Endothelial cell of umbilical vein (primary cell): ENCODE measurements at regions not wholly inside any gene's neighbourhood (a gene's known extent, or its start where the extent isn't known, plus 50 kb on each side); places are given as distances from the start of the nearest gene placed in this dataset.

Experiments used
- BruUV-seq: library from RNA; stranded (reverse); fragments of 400-500 nt; replicated peaks from 2 replicates; lab custom pipeline; 2021; lab: Mats Ljungman, UMichigan
- CTCF ChIA-PET: fragments of 300-600, 350-600 bp; sonication (Branson Sonifier 250); formaldehyde crosslinking; loops from one replicate; lab custom pipeline; 2021; ENCODE audit warnings: antibody characterized with exemption, inconsistent platforms; lab: Charles Lee
- POLR2A ChIA-PET: fragments of 300-600, 350-600 bp; sonication (Branson Sonifier 250); formaldehyde crosslinking; loops from one replicate; lab custom pipeline; 2021; ENCODE audit warnings: antibody characterized with exemption, inconsistent platforms; lab: Charles Lee
- DNase-seq: peaks from one replicate; pipeline ENCODE4 v3.0.0-alpha.2; 2011; ENCODE audit warnings: low read depth, low spot score
- FAIRE-seq: peaks from 2 replicates; lab custom pipeline; 2011; peaks lifted over from hg19 to GRCh38; lab: Jason Lieb, UNC
- H2AFZ ChIP-seq: 2 replicates; pipeline ENCODE4 v1.6.0; 2012; ENCODE audit warnings: low read depth, low read length, control low read depth, inconsistent platforms
- H3K27ac ChIP-seq: 2 replicates; pipeline ENCODE4 v1.5.1; 2011; ENCODE audit warnings: low read depth, mild to moderate bottlenecking, control low read depth, low read length, moderate library complexity; ENCODE audit not compliant: insufficient read depth
- H3K27me3 ChIP-seq, 2 experiments: 2 replicates each; pipeline versions ENCODE4 v1.6.0 to v1.6.1; 2011; ENCODE audit warnings: low read length in 2 of 2, mixed read lengths in 1 of 2; ENCODE audit not compliant: control insufficient read depth in 2 of 2, insufficient read depth in 2 of 2
- H3K36me3 ChIP-seq, 2 experiments: 2 replicates in 1 of 2; 3 replicates in 1 of 2; pipeline ENCODE4 v1.5.1; 2011; ENCODE audit warnings: low read length in 2 of 2, mild to moderate bottlenecking in 1 of 2, moderate library complexity in 1 of 2; ENCODE audit not compliant: control insufficient read depth in 2 of 2, insufficient read depth in 2 of 2; ENCODE audit errors: extremely low read depth in 1 of 2
- H3K4me1 ChIP-seq: 3 replicates; pipeline ENCODE4 v1.5.1; 2011; ENCODE audit warnings: mild to moderate bottlenecking, low read length; ENCODE audit not compliant: control insufficient read depth, insufficient read depth; ENCODE audit errors: extremely low read depth
- H3K4me2 ChIP-seq: 2 replicates; pipeline ENCODE4 v1.6.1; 2011; ENCODE audit warnings: low read length, control low read depth, mixed read lengths; ENCODE audit not compliant: insufficient read depth
- H3K4me3 ChIP-seq, 3 experiments: fragments of 200-600 bp in 1 of 3; sonication (generic), shearing (Covaris generic) in 1 of 3; replicated peaks in 1 of 3; 2 replicates each; pipeline ENCODE4 v1.5.1; 2011 to 2016; ENCODE audit warnings: control low read depth in 3 of 3, low read length in 3 of 3, mild to moderate bottlenecking in 2 of 3, inconsistent platforms in 1 of 3, low read depth in 1 of 3, moderate library complexity in 1 of 3; ENCODE audit not compliant: insufficient read depth in 1 of 3
- H3K79me2 ChIP-seq: 2 replicates; pipeline ENCODE4 v1.6.0; 2012; ENCODE audit warnings: low read length, inconsistent platforms; ENCODE audit not compliant: control insufficient read depth, insufficient read depth
- H3K9ac ChIP-seq: replicated peaks from 2 replicates; pipeline ENCODE3; 2011; ENCODE audit warnings: low read length, control low read depth; ENCODE audit not compliant: insufficient read depth; ENCODE audit errors: extremely low read depth
- H3K9me1 ChIP-seq: replicated peaks from 3 replicates; pipeline ENCODE4 v1.6.0; 2011; ENCODE audit warnings: mild to moderate bottlenecking, low read length; ENCODE audit not compliant: control insufficient read depth, insufficient read depth; ENCODE audit errors: extremely low read depth
- H3K9me3 ChIP-seq: replicated peaks from 2 replicates; pipeline ENCODE4 v1.5.1; 2012; ENCODE audit warnings: low read length, inconsistent platforms; ENCODE audit not compliant: control insufficient read depth, insufficient read depth
- H4K20me1 ChIP-seq: replicated peaks from 2 replicates; pipeline ENCODE3; 2011; ENCODE audit warnings: mild to moderate bottlenecking, low read length; ENCODE audit not compliant: control insufficient read depth, insufficient read depth; ENCODE audit errors: extremely low read depth
- CTCF ChIP-seq, 2 donors: IDR thresholded peaks; 1 replicate in 1 of 2; 2 replicates in 1 of 2; pipeline ENCODE4 v1.5.1; 2011; ENCODE audit warnings: low read length in 2 of 2, mild to moderate bottlenecking in 2 of 2, moderate library complexity in 2 of 2, control low read depth in 1 of 2, inconsistent platforms in 1 of 2, low read depth in 1 of 2; ENCODE audit not compliant: insufficient read depth in 1 of 2; ENCODE audit errors: extremely low read depth in 1 of 2
- EZH2 ChIP-seq: IDR thresholded peaks from 2 replicates; pipeline ENCODE4 v1.6.1; 2012; ENCODE audit warnings: borderline replicate concordance, low read depth, mild to moderate bottlenecking, moderate library complexity, low read length, inconsistent platforms; ENCODE audit not compliant: severe bottlenecking
- FOS ChIP-seq: IDR thresholded peaks from 2 replicates; pipeline ENCODE4 v1.6.1; 2011; ENCODE audit warnings: mild to moderate bottlenecking, low read length, moderate library complexity, borderline replicate concordance; ENCODE audit not compliant: insufficient read depth
- GATA2 ChIP-seq: IDR thresholded peaks from 2 replicates; pipeline ENCODE4 v1.7.0; 2011; ENCODE audit warnings: low read depth, mild to moderate bottlenecking, moderate library complexity, mixed read lengths, low read length; ENCODE audit not compliant: insufficient read length, insufficient read depth
- JUN ChIP-seq: IDR thresholded peaks from 2 replicates; pipeline ENCODE4 v1.6.1; 2011; ENCODE audit warnings: borderline replicate concordance, low read depth; ENCODE audit not compliant: insufficient read length, insufficient read depth
- MAX ChIP-seq: IDR thresholded peaks from 2 replicates; pipeline ENCODE4 v1.6.1; 2011; ENCODE audit not compliant: insufficient read depth, insufficient read length
- MYC ChIP-seq: IDR thresholded peaks from one replicate; pipeline ENCODE4 v1.6.1; 2011; ENCODE audit warnings: mild to moderate bottlenecking, low read depth, low read length
- POLR2A ChIP-seq: IDR thresholded peaks from 2 replicates; pipeline ENCODE4 v1.6.1; 2012; ENCODE audit warnings: low read depth, mild to moderate bottlenecking, control low read depth, low read length
- dilution Hi-C: fragments of 300-500 bp; cut with MboI; formaldehyde crosslinking; loops from one replicate; pipeline ENCODE4 v1.15.0; 2019; ENCODE audit warnings: low sequenced_read_pairs; ENCODE audit not compliant: extremely low pct_ligation_motif_present
- intact Hi-C: fragments of 100-400 bp; cut with micrococcal nuclease; formaldehyde crosslinking; loops from one replicate; pipeline ENCODE4 v1.10.0; 2022

GRCh38 chrX:137441711-137442110 lies 124.2 kb upstream of the ZIC3 start:
- Histone ChIP-seq H3K27ac (no peak overlapping the region), H3K79me2 (no peaks in the 10 kb centered on the region), H3K4me3 (no peak overlapping the region), H3K36me3 (no peaks in the 10 kb centered on the region), H3K9ac (no peak overlapping the region), H4K20me1 (no peaks in the 10 kb centered on the region), H3K4me1 (no peaks in the 10 kb centered on the region), H3K27me3 (no peaks in the 10 kb centered on the region), H3K4me2 (no peak overlapping the region), H3K9me3 (no peaks in the 10 kb centered on the region), H3K9me1 (no peaks in the 10 kb centered on the region), H2AFZ (no peak overlapping the region)
- intact Hi-C loops = no loop called here
- POLR2A ChIA-PET = no interaction called here
- FAIRE-seq (no peak), DNase-seq (no peak)
- no peak for TF ChIP-seq MYC
- no peak for TF ChIP-seq FOS
- TF ChIP-seq POLR2A = no peak
- no peak for TF ChIP-seq CTCF (IDR thresholded peaks at IDR 0.05; ENCODE audit: extremely low read depth in 1 of 2, insufficient read depth in 1 of 2, low read depth in 1 of 2, low read length in 2 of 2)
- TF ChIP-seq JUN = no peak
- TF ChIP-seq EZH2 = no peak
- no peak for TF ChIP-seq MAX
- TF ChIP-seq GATA2 = no peak
- dilution Hi-C loops = no loop called here
- CTCF ChIA-PET = no interaction called here
- no TSS peak for BruUV-seq
